ENCODE measurements at regions not wholly inside any gene's neighbourhood (a gene's known extent, or its start where the extent isn't known, plus 50 kb on each side); places are given as distances from the start of the nearest gene placed in this dataset.

DNA sequence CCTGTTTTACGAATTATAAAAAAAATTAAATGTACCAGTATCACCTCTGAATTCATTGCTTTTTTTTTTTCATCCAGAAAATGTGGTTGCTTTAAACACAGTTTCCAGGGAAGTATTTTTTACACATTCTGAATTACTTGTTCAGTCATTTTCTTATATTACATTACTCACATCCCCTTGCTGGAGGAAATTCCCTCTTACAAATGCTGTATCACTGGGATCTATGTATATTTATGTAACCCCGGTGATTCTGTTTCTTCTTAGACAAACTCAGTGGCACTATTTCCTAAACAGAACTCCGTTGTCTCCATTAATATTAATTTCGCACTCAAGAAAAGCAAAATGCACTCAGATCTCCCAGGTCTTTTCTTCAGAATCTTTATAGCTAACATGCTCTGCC is 1078.5 kb upstream of the ZEB2 start:
- TF ChIP-seq CTCF (IDR thresholded peaks at IDR 0.05) (no peak), EZH2 (IDR thresholded peaks at IDR 0.05; ENCODE audit: borderline replicate concordance, insufficient read depth, low read depth, low read length, poor library complexity, severe bottlenecking) (no peak)
